ENCODE measurements at regions not wholly inside any gene's neighbourhood (a gene's known extent, or its start where the extent isn't known, plus 50 kb on each side); places are given as distances from the start of the nearest gene placed in this dataset.

GRCh38 chr15:47395076-47395475 is 322.2 kb upstream of the SEMA6D start:
- DNase-seq: no peak

GRCh38 chr15:47397655-47398054 is 319.6 kb upstream of the SEMA6D start:
- DNase-seq: no peak

DNA sequence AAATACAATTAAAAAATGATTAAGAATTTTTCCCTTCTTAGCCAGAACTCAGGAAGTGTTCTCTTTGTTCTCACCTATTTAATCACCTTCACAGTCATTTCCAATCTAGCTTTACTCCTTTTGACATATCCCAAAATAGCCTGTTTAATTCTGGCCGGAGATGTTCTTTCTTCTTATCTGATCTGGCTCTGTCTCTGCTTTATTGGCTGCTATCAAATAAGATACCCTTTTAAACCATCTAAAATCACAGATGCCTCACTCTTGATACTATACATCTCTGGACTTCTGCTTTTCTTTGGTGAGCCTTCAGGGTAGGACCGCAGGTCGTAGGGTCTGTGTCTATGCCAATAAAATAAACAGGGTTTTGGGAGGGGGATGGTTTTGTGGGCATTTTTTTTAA is 319.2 kb upstream of the SEMA6D start:
- DNase-seq: no peak

GRCh38 chr15:47398594-47398993 is 318.7 kb upstream of the SEMA6D start:
- no peak for DNase-seq

GRCh38 chr15:47399100-47399499 is 318.2 kb upstream of the SEMA6D start:
- no peak for DNase-seq

- DNase-seq: no peak
These were observed 316.7 kb upstream of the SEMA6D start for GRCh38 chr15:47400603-47401002.

- no peak for DNase-seq
These were observed 315.9 kb upstream of the SEMA6D start for GRCh38 chr15:47401427-47401826.

DNA sequence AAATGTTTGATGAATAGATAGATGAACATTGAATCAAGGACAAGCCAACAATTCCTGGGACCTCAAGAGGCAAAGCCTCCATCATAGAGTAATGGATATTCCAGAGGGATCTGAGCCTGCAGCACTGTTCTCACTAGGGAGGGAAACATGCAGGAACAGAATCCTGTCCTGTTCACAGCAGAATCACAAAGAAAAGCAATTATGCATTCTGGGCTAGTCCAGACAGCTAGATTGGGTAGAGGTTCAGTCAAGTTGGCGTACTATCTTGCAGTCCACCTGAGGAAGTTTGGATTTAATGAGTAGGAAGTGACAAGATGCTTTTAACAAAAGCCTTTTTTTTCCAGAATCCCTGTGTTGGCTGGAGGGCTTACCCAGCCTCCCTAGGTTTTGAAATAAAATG is 314.5 kb upstream of the SEMA6D start:
- DNase-seq: no peak

GRCh38 chr15:47404877-47405276 is 312.4 kb upstream of the SEMA6D start:
- DNase-seq: no peak

GRCh38 chr15:47405365-47406162 is 311.7 kb upstream of the SEMA6D start:
- DNase-seq: no peak

- no peak for DNase-seq
These were observed 309.6 kb upstream of the SEMA6D start for GRCh38 chr15:47407692-47408091.

- no peak for DNase-seq
These were observed 308.3 kb upstream of the SEMA6D start for GRCh38 chr15:47409038-47409437.

DNA sequence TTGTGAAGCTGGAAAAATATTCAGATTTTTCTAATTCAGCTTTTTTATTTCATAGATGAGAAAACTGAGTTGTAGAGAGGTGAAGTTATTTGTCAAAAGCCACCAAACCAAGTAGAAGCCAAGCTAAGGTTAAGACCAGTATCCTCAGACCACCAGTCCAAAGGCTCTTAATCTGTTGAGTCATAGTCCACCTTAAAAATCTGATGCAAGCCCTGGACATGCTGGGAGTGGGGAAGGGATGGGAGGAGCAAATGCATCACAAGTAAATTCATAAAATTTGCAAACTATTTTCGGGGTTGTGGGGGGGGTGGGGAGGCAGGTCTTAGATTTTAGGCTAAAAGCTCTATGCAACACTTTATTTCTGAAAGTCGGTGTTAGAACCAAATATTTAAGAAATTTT is 307.7 kb upstream of the SEMA6D start:
- DNase-seq: no peak

DNA sequence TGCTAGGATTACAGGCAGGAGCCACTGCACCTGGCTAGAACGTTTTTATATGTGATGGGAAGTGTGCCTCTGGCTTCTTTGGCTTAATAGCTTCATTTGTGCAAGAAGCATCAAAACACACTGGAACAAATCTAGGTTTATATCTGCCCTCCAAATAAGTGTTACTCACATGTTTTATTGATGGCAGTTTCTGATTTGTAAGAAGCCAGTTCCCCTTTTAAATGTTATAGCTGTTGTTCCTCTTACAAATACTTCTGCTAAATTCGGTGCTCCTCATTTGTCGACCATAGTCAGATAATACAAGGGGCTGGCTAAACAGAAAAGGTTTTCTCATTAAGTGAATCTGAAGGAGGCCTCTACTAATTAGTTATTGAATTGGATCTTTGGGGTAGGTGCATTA is 307.1 kb upstream of the SEMA6D start:
- DNase-seq: no peak

- DNase-seq: no peak
These were observed 305.6 kb upstream of the SEMA6D start for GRCh38 chr15:47411733-47412132.

- DNase-seq: no peak
These were observed 305.2 kb upstream of the SEMA6D start for GRCh38 chr15:47412136-47412535.

GRCh38 chr15:47412802-47413201 is 304.5 kb upstream of the SEMA6D start:
- no peak for DNase-seq

- no peak for DNase-seq
These were observed 303.1 kb upstream of the SEMA6D start for GRCh38 chr15:47414207-47414606.

GRCh38 chr15:47415539-47415971 is 301.8 kb upstream of the SEMA6D start:
- DNase-seq: no peak

- DNase-seq: no peak
These were observed 294.2 kb upstream of the SEMA6D start for GRCh38 chr15:47422881-47423665.

- no peak for DNase-seq
These were observed 289.8 kb upstream of the SEMA6D start for GRCh38 chr15:47427463-47427862.

DNA sequence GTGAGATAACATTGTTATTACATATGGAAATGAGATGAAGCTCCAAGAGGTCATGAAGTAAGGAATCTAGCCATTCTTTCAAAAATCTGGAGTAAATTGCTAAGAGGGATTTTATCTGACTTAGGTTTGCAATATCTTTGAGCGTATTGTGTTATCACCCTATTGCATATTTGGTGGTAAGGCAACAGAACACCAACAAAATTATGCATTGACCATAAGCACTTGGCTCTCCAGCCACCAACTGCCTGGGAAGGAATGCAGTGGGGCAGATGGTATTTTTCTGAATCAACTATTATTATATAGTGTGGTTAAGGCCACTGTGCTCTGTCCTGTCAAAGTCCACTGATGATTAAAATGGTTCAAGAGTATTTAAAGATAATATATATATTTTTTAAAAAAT is 287.9 kb upstream of the SEMA6D start:
- DNase-seq: no peak

- no peak for DNase-seq
These were observed 285.8 kb upstream of the SEMA6D start for GRCh38 chr15:47431501-47431900.

- DNase-seq: no peak
These were observed 284.5 kb upstream of the SEMA6D start for GRCh38 chr15:47432826-47433225.

All from T1000 (cell line).